NCI-H748 (cell line): ENCODE measurements at regions not wholly inside any gene's neighbourhood (a gene's known extent, or its start where the extent isn't known, plus 50 kb on each side); places are given as distances from the start of the nearest gene placed in this dataset.
"Not testable (repeated sequence)": the region's sequence is repeated elsewhere in the genome, so short reads cannot be mapped to it uniquely, and the experiment has no call there.

Experiments
- DNase-seq: peaks from one replicate; lab custom pipeline; 2025; ENCODE audit not compliant: unreplicated experiment; lab: John Stamatoyannopoulos, UW

DNA sequence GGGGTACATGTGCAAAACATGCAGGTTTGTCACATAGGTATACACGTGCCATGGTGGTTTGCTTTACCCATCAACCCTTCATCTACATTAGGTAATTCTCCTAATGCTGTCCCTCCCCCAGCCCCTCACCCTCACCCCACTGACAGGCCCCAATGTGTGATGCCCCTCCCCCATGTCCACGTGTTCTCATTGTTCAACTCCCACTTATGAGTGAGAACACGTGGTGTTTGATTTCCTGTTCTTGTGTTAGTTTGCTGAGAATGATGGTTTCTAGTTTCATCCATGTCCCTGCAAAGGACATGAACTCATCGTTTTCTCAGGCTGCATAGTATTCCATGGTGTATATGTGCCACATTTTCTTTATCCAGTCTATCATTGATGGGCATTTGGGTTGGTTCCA, 232.9 kb upstream of the RASGRP1 start:
- not testable (repeated sequence) for DNase-seq

GRCh38 chr15:38799202-38799601, 234.6 kb upstream of the RASGRP1 start:
- DNase-seq, result not testable (repeated sequence)

GRCh38 chr15:38809621-38810020, 245.0 kb upstream of the RASGRP1 start:
- DNase-seq, result no peak

GRCh38 chr15:38810686-38811085, 246.1 kb upstream of the RASGRP1 start:
- no peak for DNase-seq

DNA sequence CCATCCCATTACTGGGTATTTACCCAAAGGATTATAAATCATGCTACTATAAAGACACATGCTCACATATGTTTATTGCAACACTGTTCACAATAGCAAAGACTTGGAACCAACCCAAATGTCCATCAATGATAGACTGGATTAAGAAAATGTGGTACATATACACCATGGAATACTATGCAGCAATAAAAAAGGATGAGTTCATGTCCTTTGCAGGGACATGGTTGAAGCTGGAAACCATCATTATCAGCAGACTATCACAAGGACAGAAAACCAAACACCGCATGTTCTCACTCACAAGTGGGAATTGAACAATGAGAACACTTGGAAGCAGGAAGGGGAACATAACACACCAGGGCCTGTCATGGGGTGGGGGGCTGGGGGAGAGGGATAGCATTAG, 249.6 kb upstream of the RASGRP1 start:
- not testable (repeated sequence) for DNase-seq

DNA sequence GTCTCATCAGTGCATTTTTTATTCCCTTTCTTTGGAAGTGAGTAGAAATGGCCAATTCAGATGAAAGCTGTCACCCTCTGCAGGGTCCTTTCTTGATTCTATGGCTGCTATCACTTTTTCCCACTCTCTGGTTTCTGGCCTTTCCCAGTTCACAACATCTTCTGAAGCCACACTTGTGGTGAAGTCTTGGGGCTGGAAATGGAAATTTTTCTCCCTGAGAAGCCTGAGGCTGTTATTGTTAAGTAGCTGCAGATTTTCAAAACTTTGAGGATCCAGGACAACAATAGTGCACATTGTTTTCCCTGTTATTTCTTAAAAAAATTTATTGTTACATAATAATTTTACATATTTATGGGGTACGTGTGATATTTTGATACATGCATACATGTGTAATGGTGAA, 250.3 kb upstream of the RASGRP1 start:
- no peak for DNase-seq

DNA sequence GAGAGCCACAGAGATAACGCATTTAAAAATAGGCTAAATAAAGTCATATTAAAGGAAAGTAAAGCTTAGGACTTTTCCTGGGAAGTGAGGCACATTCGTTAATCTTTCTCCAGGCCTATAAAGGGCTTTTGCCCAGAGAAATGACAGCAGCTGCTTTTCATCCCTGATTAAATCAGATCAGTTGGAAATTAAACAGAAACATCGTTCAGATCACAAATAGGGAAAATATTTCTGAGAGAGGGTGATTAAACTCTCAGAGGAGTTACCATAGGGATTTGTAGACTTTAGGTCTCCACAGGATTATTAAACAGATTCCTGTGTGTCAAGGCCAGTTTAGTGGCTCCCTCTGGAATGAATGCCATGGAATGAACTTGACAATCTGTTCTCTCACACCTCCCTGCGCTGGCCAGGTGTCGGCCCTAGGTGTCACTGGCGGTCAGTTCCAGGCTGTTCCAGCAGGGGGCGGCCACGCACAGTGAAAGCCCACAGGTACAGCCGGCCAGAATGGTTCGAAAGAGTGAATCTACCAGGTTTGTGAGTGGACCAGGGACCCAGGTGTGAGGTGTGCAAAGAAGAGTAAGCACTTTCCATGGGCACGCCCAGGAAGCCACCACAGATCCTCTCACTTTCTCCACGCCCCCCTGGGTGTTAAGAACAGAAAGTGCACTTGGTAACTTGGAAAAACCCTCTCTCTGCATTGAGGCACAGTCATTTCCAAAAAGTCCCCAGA, 253.0 kb upstream of the RASGRP1 start:
- DNase-seq, result peak; percentile 46

DNA sequence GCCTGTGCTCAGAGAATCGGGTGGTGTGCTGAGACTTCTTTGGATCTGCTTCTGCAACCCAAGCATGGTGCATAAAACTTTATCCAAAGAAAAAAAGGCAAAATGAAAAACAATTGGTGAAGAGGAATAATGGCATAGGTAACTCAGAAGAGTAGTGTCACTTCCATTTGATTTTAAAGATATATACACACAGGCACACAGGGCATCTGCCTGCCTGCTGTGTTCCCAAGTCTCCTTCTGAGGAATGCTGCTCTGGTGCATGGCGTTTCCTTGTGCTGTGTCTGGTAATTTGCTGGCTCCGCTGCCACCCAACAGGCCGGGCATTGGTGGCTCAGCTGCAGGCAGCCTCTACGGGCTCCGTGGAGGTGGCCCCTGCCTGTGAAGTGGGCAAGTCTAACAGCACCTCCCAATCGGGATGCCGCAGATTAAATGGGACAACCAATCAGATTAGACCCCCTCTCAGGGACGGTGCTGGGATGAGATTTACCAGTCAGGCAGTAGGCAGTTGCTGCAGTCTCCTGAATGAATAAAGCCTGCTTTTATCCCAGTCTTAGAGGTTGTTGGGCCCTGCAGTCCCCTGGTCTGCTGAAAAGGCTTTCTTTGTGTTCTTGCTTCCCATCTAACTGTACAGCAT, 253.7 kb upstream of the RASGRP1 start:
- DNase-seq, result no peak

- no peak for DNase-seq
Measured at GRCh38 chr15:38819387-38819950, 254.9 kb upstream of the RASGRP1 start.

DNA sequence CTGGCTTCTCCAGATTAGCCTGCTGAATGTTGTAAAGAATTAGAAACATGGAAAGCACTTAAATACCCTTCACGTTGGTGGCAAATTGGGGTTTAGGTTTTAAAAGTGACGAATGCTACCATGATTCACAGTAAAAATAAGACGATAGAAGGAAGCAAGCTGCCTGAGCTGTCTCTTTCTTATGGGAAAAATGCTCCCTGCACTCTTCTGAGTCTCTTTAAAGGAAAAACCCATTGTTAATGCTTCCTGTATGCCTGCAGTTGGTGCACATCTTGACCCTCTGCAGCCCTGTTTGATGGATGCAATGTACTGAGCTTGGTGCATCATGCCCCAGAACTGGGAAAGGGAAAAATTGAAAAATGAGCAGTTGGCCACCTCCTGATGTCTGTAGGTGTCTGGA, 258.6 kb upstream of the RASGRP1 start:
- no peak for DNase-seq

GRCh38 chr15:38824719-38825118, 260.1 kb upstream of the RASGRP1 start:
- no peak for DNase-seq

GRCh38 chr15:38826880-38827279, 262.3 kb upstream of the RASGRP1 start:
- DNase-seq, result no peak

DNA sequence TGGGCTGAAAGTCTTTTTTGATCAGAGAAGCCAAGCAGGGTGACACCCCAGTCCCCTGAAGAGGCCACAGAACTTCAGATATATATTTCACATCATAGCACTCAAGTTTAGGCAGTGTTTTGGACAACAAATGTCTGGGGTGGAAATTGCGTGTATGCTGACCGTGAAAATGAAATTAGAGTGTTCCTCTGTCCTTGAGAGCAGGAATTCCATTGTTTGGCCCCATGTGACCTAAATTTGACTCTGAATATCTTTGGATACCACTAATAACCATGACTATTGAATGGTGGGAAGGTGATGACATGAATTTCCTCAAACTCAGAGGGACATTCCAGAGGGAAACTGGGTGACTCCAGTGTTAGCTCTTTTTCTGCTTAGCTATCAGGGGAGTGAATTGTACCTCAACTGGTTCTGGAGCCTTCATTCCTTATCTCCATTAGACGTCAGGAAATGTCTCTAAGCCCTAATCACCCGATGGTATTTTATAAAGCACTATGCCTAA, 263.5 kb upstream of the RASGRP1 start:
- DNase-seq, result no peak

- DNase-seq, result no peak
Measured at GRCh38 chr15:38829086-38829485, 264.5 kb upstream of the RASGRP1 start.

DNA sequence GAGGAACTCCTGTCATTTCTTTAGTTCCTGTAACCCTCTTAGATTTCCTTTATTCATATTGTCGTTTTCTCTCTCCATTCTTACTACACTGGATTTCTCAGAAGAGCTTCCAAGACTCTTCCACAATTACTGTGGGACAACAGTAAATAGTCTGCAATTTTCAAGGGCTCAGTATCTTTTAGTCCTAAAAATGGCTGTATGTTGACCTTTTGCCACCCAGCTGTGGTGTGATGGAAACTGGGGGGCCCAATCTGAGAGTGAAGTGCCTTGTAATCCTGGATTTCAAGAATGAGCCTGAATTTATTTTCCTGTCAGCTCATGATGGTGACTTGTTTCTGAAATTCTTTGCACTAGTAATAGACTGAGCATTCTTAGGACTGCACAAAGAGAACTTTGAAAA, 277.6 kb upstream of the RASGRP1 start:
- DNase-seq, result no peak

DNA sequence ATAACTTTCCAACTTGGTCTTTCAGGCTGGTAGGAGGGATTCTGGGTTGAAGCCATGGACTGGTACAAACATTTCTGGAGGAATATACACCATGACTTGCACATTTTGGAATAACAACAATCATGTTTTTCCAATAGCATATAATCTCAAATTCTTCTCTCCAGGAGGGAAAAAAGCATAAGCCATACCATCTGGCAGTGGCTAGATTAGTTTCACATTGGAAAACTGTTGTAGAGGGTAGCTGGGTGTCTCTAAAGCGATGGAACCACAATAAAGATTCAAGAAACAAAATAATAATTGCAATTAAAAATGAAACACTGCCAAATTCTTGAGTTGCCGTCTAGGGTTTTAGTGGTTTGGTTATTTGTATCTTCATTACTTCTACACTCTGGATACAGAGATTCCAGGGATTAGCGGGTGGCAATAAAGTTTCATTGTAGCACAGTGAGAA, 278.5 kb upstream of the RASGRP1 start:
- no peak for DNase-seq

- no peak for DNase-seq
Measured at GRCh38 chr15:38843736-38844590, 279.3 kb upstream of the RASGRP1 start.

DNA sequence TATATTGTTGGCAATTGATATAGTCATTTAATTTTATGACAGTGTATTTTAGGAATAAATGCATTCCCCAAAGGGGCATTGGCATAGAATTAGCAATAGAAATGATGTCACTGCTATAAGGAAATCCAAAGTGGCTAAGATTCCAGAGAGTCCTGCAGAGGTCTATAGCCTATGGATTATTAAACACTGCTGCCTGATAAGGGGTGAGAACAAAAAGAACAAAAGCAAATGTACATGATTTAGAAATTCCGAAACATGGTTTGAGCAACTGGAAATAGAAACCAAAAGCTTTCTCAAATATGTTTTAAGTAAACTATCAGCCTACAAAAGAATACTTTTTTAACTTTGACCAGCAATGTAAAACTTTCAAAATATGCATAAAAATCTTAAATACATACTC, 280.1 kb upstream of the RASGRP1 start:
- no peak for DNase-seq

- DNase-seq, result no peak
Measured at GRCh38 chr15:38846346-38846745, 281.7 kb upstream of the RASGRP1 start.

DNA sequence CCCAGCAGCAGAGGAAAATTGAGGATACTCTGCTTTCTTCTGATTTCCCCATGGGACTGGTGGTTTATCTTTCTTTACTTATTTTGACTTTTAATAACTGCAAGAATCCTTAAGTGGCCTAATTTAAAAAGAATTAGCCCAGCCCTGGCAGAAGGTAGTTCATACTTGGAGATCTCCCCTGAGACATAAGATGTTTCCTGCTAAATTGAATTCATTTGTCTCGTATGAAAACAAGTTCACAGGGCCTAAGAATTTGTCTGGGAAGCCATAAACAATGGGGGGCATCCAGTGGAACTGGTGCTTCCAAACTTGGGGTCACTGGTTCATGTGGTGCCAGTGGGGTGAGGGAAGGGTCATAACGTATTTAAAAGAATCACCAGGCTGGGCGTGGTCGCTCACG, 283.1 kb upstream of the RASGRP1 start:
- no peak for DNase-seq

- no peak for DNase-seq
Measured at GRCh38 chr15:38849046-38849445, 284.4 kb upstream of the RASGRP1 start.
